DND-41 (cell line): ENCODE measurements at regions not wholly inside any gene's neighbourhood (a gene's known extent, or its start where the extent isn't known, plus 50 kb on each side); places are given as distances from the start of the nearest gene placed in this dataset.
"Not testable (repeated sequence)": the region's sequence is repeated elsewhere in the genome, so short reads cannot be mapped to it uniquely, and the experiment has no call there.

Source experiments
- EZH2 ChIP-seq: IDR thresholded peaks from 3 replicates; pipeline ENCODE4 v1.6.1; 2012; ENCODE audit warnings: borderline replicate concordance, low read depth, mild to moderate bottlenecking, moderate library complexity, low read length, inconsistent platforms; ENCODE audit not compliant: severe bottlenecking
- TF ChIP-seq, protein P1 (sequence below): IDR thresholded peaks from 2 replicates; pipeline ENCODE4 v1.5.1; 2012; ENCODE audit warnings: borderline replicate concordance, low read length, moderate library complexity, mild to moderate bottlenecking; ENCODE audit not compliant: poor library complexity, severe bottlenecking; ENCODE audit errors: extremely low read depth

DNA sequence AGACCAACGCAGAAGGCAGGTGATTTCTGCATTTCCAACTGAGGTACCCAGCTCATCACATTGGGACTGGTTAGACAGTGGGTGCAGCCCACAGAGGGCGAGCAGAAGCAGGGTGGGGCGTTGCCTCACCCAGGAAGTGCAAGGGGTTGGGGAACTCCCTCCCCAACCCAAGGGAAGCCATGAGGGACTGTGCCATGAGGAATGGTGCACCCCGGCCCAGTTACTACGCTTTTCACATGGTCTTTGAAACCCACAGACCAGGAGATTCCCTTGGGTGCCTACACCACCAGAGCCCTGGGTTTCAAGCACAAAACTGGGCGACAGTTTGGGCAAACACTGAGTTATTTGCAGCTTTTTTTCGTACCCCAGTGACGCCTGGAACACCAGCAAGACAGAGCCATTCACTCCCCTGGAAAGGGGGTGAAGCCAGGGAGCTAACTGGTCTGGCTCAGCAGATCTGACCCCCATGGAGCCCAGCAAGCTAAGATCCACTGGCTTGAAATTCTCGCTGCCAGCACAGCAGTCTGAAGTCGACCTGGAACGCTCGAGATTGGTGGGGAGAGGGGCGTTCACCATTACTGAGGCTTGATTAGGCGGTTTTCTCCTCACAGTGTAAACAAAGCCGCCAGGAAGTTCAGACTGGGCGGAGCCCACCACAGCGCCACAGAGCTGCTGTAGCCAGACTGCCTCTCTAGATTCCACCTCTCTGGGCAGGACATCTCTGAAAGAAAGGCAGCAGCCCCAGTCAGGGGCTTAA, 188.7 kb downstream of the HACE1 start:
- TF ChIP-seq, protein P1, sequence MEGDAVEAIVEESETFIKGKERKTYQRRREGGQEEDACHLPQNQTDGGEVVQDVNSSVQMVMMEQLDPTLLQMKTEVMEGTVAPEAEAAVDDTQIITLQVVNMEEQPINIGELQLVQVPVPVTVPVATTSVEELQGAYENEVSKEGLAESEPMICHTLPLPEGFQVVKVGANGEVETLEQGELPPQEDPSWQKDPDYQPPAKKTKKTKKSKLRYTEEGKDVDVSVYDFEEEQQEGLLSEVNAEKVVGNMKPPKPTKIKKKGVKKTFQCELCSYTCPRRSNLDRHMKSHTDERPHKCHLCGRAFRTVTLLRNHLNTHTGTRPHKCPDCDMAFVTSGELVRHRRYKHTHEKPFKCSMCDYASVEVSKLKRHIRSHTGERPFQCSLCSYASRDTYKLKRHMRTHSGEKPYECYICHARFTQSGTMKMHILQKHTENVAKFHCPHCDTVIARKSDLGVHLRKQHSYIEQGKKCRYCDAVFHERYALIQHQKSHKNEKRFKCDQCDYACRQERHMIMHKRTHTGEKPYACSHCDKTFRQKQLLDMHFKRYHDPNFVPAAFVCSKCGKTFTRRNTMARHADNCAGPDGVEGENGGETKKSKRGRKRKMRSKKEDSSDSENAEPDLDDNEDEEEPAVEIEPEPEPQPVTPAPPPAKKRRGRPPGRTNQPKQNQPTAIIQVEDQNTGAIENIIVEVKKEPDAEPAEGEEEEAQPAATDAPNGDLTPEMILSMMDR = not testable (repeated sequence)
- TF ChIP-seq EZH2 = not testable (repeated sequence)
